HG02981 (cell line): ENCODE measurements at regions not wholly inside any gene's neighbourhood (a gene's known extent, or its start where the extent isn't known, plus 50 kb on each side); places are given as distances from the start of the nearest gene placed in this dataset.
"Not testable (repeated sequence)": the region's sequence is repeated elsewhere in the genome, so short reads cannot be mapped to it uniquely, and the experiment has no call there.

ENCODE experiments used
- ATAC-seq: cut with Tn5 transposase; IDR thresholded peaks from one replicate; pipeline ENCODE4 v1.9.1; 2021; ENCODE audit warnings: mild to moderate bottlenecking, moderate library complexity; ENCODE audit not compliant: unreplicated experiment

DNA sequence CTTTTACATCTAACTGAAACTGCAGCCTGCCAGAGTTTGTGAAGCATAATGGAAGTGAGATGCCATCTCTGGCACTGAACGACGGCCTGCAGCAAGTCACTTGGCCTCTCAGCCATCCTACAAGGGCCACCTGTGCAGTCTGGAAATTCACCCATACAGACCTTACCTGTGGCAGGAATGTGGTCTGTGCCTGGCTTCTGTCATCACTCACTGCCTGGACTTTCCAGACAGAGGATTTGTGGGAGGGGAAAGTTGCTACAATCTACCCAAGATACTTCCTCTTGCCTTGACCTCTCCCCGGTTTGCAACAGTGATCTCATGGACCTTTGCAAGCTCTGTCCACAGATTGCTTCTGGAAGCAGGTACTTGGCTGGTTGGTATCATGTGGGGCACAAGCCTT lies 58.4 kb upstream of the ATP1B1 start:
- no peak for ATAC-seq

DNA sequence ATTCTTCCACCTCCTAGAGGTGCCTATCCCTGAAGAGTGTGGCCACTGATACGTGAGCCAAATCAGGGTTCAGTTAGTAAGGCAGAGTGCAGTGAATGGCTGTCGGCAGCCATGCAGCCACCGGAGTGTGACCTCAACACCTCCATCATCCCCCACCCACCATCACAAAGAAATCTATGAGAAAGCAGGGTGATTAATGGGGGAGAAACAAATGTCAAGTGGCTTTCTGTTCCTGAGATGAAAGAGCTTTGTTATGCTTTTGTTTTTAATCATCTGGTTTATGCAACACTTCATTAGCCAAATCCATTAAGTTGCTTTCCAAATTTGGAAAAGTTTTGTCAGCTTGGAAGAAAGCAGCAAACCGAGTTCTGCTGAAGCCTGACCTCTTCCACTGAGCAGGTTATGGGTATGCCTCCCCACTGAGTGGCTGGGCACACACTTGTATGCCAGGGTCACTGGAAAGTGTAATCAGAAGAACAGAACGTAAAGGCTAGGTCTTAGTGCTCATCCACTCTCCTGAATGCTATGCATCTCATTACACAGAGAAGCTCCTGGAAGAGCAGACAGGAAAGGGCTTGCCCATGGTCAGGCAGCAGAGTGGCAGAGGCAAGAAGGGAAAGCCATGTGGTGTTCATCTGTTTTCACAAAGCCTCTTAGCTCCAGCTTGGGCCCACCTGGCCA lies 57.1 kb upstream of the ATP1B1 start:
- ATAC-seq = no peak

DNA sequence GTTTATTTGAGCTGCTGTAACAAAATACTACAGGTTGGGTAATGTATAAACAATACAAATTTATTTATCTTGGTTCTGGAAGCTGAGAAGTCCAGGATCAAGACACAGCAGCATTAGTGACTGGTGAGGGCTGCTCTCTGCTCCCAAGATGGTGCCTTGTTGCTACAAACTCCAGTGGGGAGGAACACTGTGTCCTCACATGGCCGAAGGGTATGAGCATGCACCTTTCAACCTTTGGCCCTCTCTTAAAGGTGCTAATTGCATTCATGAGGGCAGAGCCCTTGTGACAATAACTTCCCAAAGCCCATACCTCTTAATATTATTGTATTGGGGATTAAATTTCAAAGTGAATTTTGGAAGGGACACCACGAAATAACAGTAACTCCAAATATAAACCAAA lies 55.3 kb upstream of the ATP1B1 start:
- no peak for ATAC-seq

DNA sequence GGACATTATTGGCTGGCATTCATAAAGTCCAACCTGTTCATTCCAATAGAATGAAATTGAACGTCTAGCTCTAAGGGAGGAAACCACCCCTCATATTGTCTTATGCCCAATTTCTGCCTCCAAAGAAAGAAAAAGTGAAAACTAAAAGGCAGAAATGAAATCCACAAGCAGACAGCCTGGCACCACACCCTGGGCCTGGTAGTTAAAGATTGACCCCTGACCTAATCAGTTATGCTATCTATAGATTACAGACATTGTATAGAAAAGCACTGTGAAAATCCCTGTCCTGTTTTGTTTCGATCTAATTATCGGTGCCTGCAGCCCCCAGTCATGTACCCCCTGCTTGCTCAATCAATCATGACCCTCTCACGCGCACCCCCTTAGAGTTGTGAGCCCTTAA lies 54.3 kb upstream of the ATP1B1 start:
- not testable (repeated sequence) for ATAC-seq

DNA sequence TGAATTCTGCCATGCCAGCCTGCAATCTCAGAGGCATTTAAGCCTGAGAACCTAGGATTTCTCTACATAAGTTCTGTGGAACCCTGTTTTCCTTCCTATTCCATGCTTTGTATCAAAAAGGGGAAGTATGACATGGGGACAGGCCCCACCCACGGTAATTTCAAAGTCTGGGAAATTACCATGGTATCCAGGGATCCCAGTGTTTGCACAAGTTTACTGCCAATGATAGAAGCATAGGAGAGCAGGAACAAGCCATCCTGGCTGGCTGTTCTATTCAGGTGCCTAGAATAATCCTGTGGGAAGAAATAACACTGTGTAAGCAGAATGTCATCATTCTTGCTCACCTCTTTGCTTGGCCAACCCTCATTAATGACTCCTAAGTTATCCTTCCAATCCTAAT lies 53.8 kb upstream of the ATP1B1 start:
- ATAC-seq = no peak

DNA sequence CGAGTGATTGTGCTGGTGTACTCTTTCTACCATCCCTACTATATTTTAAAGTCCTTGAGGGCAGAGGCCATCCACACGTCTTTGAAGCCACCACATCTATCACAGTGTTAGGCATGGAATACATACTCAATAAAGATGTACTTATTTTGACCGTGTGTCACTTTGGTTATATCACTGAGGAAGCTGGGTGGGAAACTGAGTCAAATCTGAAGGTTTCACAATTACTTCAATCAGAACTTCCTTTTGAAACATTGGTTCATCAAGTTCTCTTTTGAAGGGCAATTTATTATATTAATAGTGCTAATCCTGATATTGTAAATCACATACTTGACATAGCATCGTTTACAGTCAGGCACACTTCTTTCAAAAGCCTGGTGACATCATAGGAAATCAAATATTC lies 53.3 kb upstream of the ATP1B1 start:
- ATAC-seq = no peak
